H9 (cell line): ENCODE measurements at regions not wholly inside any gene's neighbourhood (a gene's known extent, or its start where the extent isn't known, plus 50 kb on each side); places are given as distances from the start of the nearest gene placed in this dataset.

Source experiments
- DNase-seq: peaks from one replicate; pipeline ENCODE4 v3.0.0-alpha.2; 2017
- H2AFZ ChIP-seq: one replicate; pipeline ENCODE4 v1.6.1; 2013; ENCODE audit warnings: mild to moderate bottlenecking, low read length, control low read depth, moderate library complexity
- H2AK5ac ChIP-seq: 2 replicates; pipeline ENCODE4 v1.6.1; 2013; ENCODE audit warnings: low read length, control low read depth, mixed read lengths; ENCODE audit not compliant: insufficient read length
- H2BK120ac ChIP-seq: one replicate; pipeline ENCODE4 v1.6.1; 2013; ENCODE audit warnings: low read depth, mild to moderate bottlenecking, low read length, control low read depth, inconsistent platforms; ENCODE audit not compliant: poor library complexity, severe bottlenecking
- H2BK12ac ChIP-seq: 2 replicates; pipeline ENCODE4 v1.6.1; 2013; ENCODE audit warnings: low read length, control low read depth, mixed read lengths, low read depth; ENCODE audit not compliant: insufficient read length
- H2BK15ac ChIP-seq: 2 replicates; pipeline ENCODE4 v1.6.1; 2013; ENCODE audit warnings: low read depth, low read length, control low read depth
- H2BK20ac ChIP-seq: one replicate; pipeline ENCODE4 v1.6.1; 2013; ENCODE audit warnings: low read depth, mild to moderate bottlenecking, low read length, control low read depth, inconsistent platforms; ENCODE audit not compliant: poor library complexity, severe bottlenecking
- H2BK5ac ChIP-seq: 2 replicates; pipeline ENCODE4 v1.6.1; 2013; ENCODE audit warnings: low read length, control low read depth, mixed read lengths; ENCODE audit not compliant: insufficient read length
- H3K14ac ChIP-seq: 2 replicates; pipeline ENCODE4 v1.6.1; 2013; ENCODE audit warnings: low read length, control low read depth; ENCODE audit not compliant: insufficient read depth
- H3K18ac ChIP-seq: 2 replicates; pipeline ENCODE4 v1.6.1; 2013; ENCODE audit warnings: low read depth, mild to moderate bottlenecking, mixed read lengths, low read length, control low read depth; ENCODE audit not compliant: insufficient read length
- H3K23ac ChIP-seq: 2 replicates; pipeline ENCODE4 v1.6.1; 2013; ENCODE audit warnings: low read length, control low read depth, mixed read lengths, low read depth; ENCODE audit not compliant: insufficient read length
- H3K23me2 ChIP-seq: 2 replicates; pipeline ENCODE4 v1.6.1; 2013; ENCODE audit warnings: low read depth, mild to moderate bottlenecking, mixed read lengths, low read length, control low read depth; ENCODE audit not compliant: insufficient read length, poor library complexity, severe bottlenecking
- H3K27ac ChIP-seq: 2 replicates; pipeline ENCODE4 v1.5.1; 2013; ENCODE audit warnings: low read length, control low read depth, mixed read lengths, low read depth; ENCODE audit not compliant: insufficient read length
- H3K27me3 ChIP-seq: 2 replicates; pipeline ENCODE4 v1.6.1; 2013; ENCODE audit warnings: low read length, control low read depth, inconsistent platforms; ENCODE audit not compliant: insufficient read depth
- H3K4ac ChIP-seq: 2 replicates; pipeline ENCODE4 v1.6.1; 2013; ENCODE audit warnings: low read depth, mild to moderate bottlenecking, control low read depth, inconsistent platforms, low read length, moderate library complexity
- H3K4me1 ChIP-seq: 2 replicates; pipeline ENCODE4 v1.6.1; 2013; ENCODE audit warnings: low read length, control low read depth, inconsistent platforms; ENCODE audit not compliant: insufficient read depth
- H3K4me2 ChIP-seq: 2 replicates; pipeline ENCODE4 v1.6.1; 2013; ENCODE audit warnings: low read length, control low read depth, mixed read lengths; ENCODE audit not compliant: insufficient read length, insufficient read depth
- H3K56ac ChIP-seq: 2 replicates; pipeline ENCODE4 v1.6.1; 2013; ENCODE audit warnings: low read depth, mild to moderate bottlenecking, mixed read lengths, low read length, control low read depth; ENCODE audit not compliant: insufficient read length
- H3K79me1 ChIP-seq: 2 replicates; pipeline ENCODE4 v1.6.1; 2013; ENCODE audit warnings: low read depth, mild to moderate bottlenecking, moderate library complexity, low read length, control low read depth, inconsistent platforms; ENCODE audit not compliant: insufficient read depth, poor library complexity, severe bottlenecking
- H3K79me2 ChIP-seq: 2 replicates; pipeline ENCODE4 v1.6.1; 2013; ENCODE audit warnings: low read length, control low read depth, inconsistent platforms; ENCODE audit not compliant: insufficient read depth
- H3K9ac ChIP-seq: 2 replicates; pipeline ENCODE4 v1.6.1; 2013; ENCODE audit warnings: low read length, control low read depth, mixed read lengths; ENCODE audit not compliant: insufficient read length; ENCODE audit errors: extremely low read depth
- H3K9me3 ChIP-seq: one replicate; pipeline ENCODE4 v1.6.1; 2013; ENCODE audit warnings: low read depth, low read length, inconsistent platforms; ENCODE audit not compliant: control insufficient read depth
- H3T11ph ChIP-seq: one replicate; pipeline ENCODE4 v1.6.1; 2013; ENCODE audit warnings: mild to moderate bottlenecking, low read length, control low read depth, inconsistent platforms
- H4K20me1 ChIP-seq: one replicate; pipeline ENCODE4 v1.6.1; 2013; ENCODE audit not compliant: control insufficient read depth, insufficient read length, insufficient read depth
- H4K5ac ChIP-seq: 2 replicates; pipeline ENCODE4 v1.6.1; 2013; ENCODE audit warnings: low read depth, mild to moderate bottlenecking, mixed read lengths, low read length, control low read depth; ENCODE audit not compliant: insufficient read length
- H4K8ac ChIP-seq: replicated peaks from 2 replicates; pipeline ENCODE4 v1.6.1; 2013; ENCODE audit warnings: low read length, control low read depth, mixed read lengths, low read depth; ENCODE audit not compliant: insufficient read length
- H4K91ac ChIP-seq: 2 replicates; pipeline ENCODE4 v1.6.1; 2013; ENCODE audit warnings: low read depth, mild to moderate bottlenecking, moderate library complexity, mixed read lengths, low read length, control low read depth; ENCODE audit not compliant: insufficient read length
- H3K27ac Mint-ChIP-seq, 3 experiments: 2 replicates in 2 of 3; 3 replicates in 1 of 3; pipeline ENCODE4 v1.8.0; 2020 to 2021; ENCODE audit warnings: mixed read lengths in 3 of 3, mild to moderate bottlenecking in 1 of 3, moderate library complexity in 1 of 3
- H3K27me3 Mint-ChIP-seq: 2 replicates; pipeline ENCODE4 v1.8.0; 2021; ENCODE audit warnings: low read depth, mild to moderate bottlenecking, moderate library complexity, mixed read lengths
- H3K36me3 Mint-ChIP-seq, 3 experiments: 2 replicates in 2 of 3; 3 replicates in 1 of 3; pipeline ENCODE4 v1.8.0; 2020 to 2021; ENCODE audit warnings: low read depth in 3 of 3, mixed read lengths in 3 of 3; ENCODE audit not compliant: insufficient read depth in 1 of 3
- H3K4me1 Mint-ChIP-seq, 2 experiments: 2 replicates each; pipeline ENCODE4 v1.8.0; 2020; ENCODE audit warnings: mixed read lengths in 2 of 2
- H3K4me3 Mint-ChIP-seq, 2 experiments: 2 replicates in 1 of 2; 3 replicates in 1 of 2; pipeline ENCODE4 v1.8.0; 2020 to 2021; ENCODE audit warnings: mild to moderate bottlenecking in 2 of 2, mixed read lengths in 2 of 2, moderate library complexity in 1 of 2
- H3K9me3 Mint-ChIP-seq, 2 experiments: 2 replicates in 1 of 2; 3 replicates in 1 of 2; pipeline ENCODE4 v1.8.0; 2020; ENCODE audit warnings: mild to moderate bottlenecking in 2 of 2, mixed read lengths in 2 of 2, moderate library complexity in 1 of 2
- WGBS: extraction: QIAGEN DNeasy Blood & Tissue Kit; methylation state at CpG from one replicate; pipeline ENCODE4 v1.1.7; 2013; ENCODE audit warnings: missing lambda C conversion rate, low lambda C conversion rate, mixed read lengths; ENCODE audit not compliant: insufficient read length; ENCODE audit errors: extremely low coverage; 5-methylcytosine and 5-hydroxymethylcytosine counted together
- TF ChIP-seq, protein P1 (sequence below): fragments of 200-600 bp; sonication (generic); conservative IDR thresholded peaks from 3 replicates; pipeline ENCODE4 v1.8.0; 2021; ENCODE audit warnings: antibody characterized with exemption, mild to moderate bottlenecking

- no peaks in the 10 kb centered on the region; the same call in 1 of the 2 replicates for H3K27me3 ChIP-seq
- H4K91ac ChIP-seq = no peak overlapping the region
- H3K18ac ChIP-seq = no peak overlapping the region
- no peak overlapping the region for H3K9ac ChIP-seq
- H2BK5ac ChIP-seq = no peak overlapping the region
- no peaks in the 10 kb centered on the region for H3K27me3 Mint-ChIP-seq
- no peak overlapping the region for H3K4ac ChIP-seq
- no peaks in the 10 kb centered on the region for H3K9me3 Mint-ChIP-seq
- H3K4me1 Mint-ChIP-seq = no peaks in the 10 kb centered on the region
- H3K79me1 ChIP-seq = no peaks in the 10 kb centered on the region
- H4K5ac ChIP-seq = no peak overlapping the region
- H3K4me2 ChIP-seq = no peak overlapping the region
- H4K20me1 ChIP-seq = no peaks in the 10 kb centered on the region
- no peak overlapping the region for H2BK120ac ChIP-seq
- no peaks in the 10 kb centered on the region for H3K79me2 ChIP-seq
- no peak for DNase-seq
- H3K14ac ChIP-seq = no peak overlapping the region
- TF ChIP-seq, protein P1, sequence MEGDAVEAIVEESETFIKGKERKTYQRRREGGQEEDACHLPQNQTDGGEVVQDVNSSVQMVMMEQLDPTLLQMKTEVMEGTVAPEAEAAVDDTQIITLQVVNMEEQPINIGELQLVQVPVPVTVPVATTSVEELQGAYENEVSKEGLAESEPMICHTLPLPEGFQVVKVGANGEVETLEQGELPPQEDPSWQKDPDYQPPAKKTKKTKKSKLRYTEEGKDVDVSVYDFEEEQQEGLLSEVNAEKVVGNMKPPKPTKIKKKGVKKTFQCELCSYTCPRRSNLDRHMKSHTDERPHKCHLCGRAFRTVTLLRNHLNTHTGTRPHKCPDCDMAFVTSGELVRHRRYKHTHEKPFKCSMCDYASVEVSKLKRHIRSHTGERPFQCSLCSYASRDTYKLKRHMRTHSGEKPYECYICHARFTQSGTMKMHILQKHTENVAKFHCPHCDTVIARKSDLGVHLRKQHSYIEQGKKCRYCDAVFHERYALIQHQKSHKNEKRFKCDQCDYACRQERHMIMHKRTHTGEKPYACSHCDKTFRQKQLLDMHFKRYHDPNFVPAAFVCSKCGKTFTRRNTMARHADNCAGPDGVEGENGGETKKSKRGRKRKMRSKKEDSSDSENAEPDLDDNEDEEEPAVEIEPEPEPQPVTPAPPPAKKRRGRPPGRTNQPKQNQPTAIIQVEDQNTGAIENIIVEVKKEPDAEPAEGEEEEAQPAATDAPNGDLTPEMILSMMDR = no peak
- H3K4me1 ChIP-seq = no peaks in the 10 kb centered on the region
- no peak overlapping the region for H2BK20ac ChIP-seq
- no peak overlapping the region for H2AK5ac ChIP-seq
- H3K9me3 ChIP-seq = no peaks in the 10 kb centered on the region
- no CpG with 5 or more reads among the region's 4 CpGs for WGBS
- H3T11ph ChIP-seq = no peak overlapping the region
- no peak overlapping the region for H2BK12ac ChIP-seq
- no peak overlapping the region for H2AFZ ChIP-seq
- H3K56ac ChIP-seq = no peak overlapping the region
- H3K27ac Mint-ChIP-seq = no peak overlapping the region
- H3K27ac ChIP-seq = no peak overlapping the region
- H3K23ac ChIP-seq = no peak overlapping the region
- H3K23me2 ChIP-seq = no peaks in the 10 kb centered on the region
- H4K8ac ChIP-seq = no peak overlapping the region
- no peak overlapping the region for H3K4me3 Mint-ChIP-seq
- H2BK15ac ChIP-seq = no peak overlapping the region
- H3K36me3 Mint-ChIP-seq = no peaks in the 10 kb centered on the region
These were observed 545.1 kb downstream of the EFNB2 start for GRCh38 chr13:105990256-105990958.
